ENCODE measurements at regions not wholly inside any gene's neighbourhood (a gene's known extent, or its start where the extent isn't known, plus 50 kb on each side); places are given as distances from the start of the nearest gene placed in this dataset.
A peak's percentile ranks its signal among the peaks of the same experiment; 100 is the strongest.
"Not testable (repeated sequence)": the region's sequence is repeated elsewhere in the genome, so short reads cannot be mapped to it uniquely, and the experiment has no call there.

GRCh38 chr18:10604182-10604581, 78.4 kb downstream of the NAPG start:
- DNase-seq (ENCODE audit: insufficient read length, low spot score) (no peak), FAIRE-seq (no peak)
- TF ChIP-seq POLR2A (IDR thresholded peaks at IDR 0.05; ENCODE audit: low read depth, low read length) = no peak

- DNase-seq (ENCODE audit: insufficient read length, low spot score); FAIRE-seq: not testable (repeated sequence)
Observed at GRCh38 chr18:10606881-10607280, 81.1 kb downstream of the NAPG start.

- FAIRE-seq; DNase-seq (ENCODE audit: insufficient read length, low spot score): not testable (repeated sequence)
Observed at GRCh38 chr18:10607332-10608248, 81.8 kb downstream of the NAPG start.

GRCh38 chr18:10608450-10608849, 82.6 kb downstream of the NAPG start:
- DNase-seq (ENCODE audit: insufficient read length, low spot score); FAIRE-seq: not testable (repeated sequence)

GRCh38 chr18:10609046-10609445, 83.2 kb downstream of the NAPG start:
- FAIRE-seq; DNase-seq (ENCODE audit: insufficient read length, low spot score): not testable (repeated sequence)

- DNase-seq (ENCODE audit: insufficient read length, low spot score); FAIRE-seq: not testable (repeated sequence)
Observed at GRCh38 chr18:10613226-10613625, 87.4 kb downstream of the NAPG start.

- DNase-seq (ENCODE audit: insufficient read length, low spot score) = not testable (repeated sequence)
- FAIRE-seq = peak; percentile 93
Observed at GRCh38 chr18:10616714-10617113, 90.9 kb downstream of the NAPG start.

GRCh38 chr18:10618797-10619196, 93.0 kb downstream of the NAPG start:
- not testable (repeated sequence) for DNase-seq (ENCODE audit: insufficient read length, low spot score); FAIRE-seq

- FAIRE-seq = not testable (repeated sequence)
Observed at GRCh38 chr18:10619280-10619679, 93.5 kb downstream of the NAPG start.

GRCh38 chr18:10619833-10620232, 94.0 kb downstream of the NAPG start:
- not testable (repeated sequence) for FAIRE-seq; DNase-seq (ENCODE audit: insufficient read length, low spot score)

More at GRCh38 chr18:10619280-10619679, 93.5 kb downstream of the NAPG start:
- not testable (repeated sequence) for DNase-seq (ENCODE audit: insufficient read length, low spot score)

All from H54 (cell line).